Thyroid gland (tissue), 4 donors: ENCODE measurements at regions not wholly inside any gene's neighbourhood (a gene's known extent, or its start where the extent isn't known, plus 50 kb on each side); places are given as distances from the start of the nearest gene placed in this dataset.
A peak's percentile ranks its signal among the peaks of the same experiment; 100 is the strongest.
"Not testable (repeated sequence)": the region's sequence is repeated elsewhere in the genome, so short reads cannot be mapped to it uniquely, and the experiment has no call there.

Experiments used
- DNase-seq, 2 donors: peaks; one replicate each; pipeline ENCODE4 v3.0.0-alpha.2; 2019
- H3K27ac ChIP-seq, 3 donors: fragments of 200-600 bp; sonication (generic); 1 replicate in 2 of 3; 2 replicates in 1 of 3; pipeline ENCODE4 v1.5.1; 2016 to 2019; ENCODE audit warnings: mild to moderate bottlenecking in 1 of 3, moderate library complexity in 1 of 3
- H3K27me3 ChIP-seq: fragments of 200-600 bp; sonication (generic); one replicate; pipeline ENCODE4 v1.5.1; 2019
- H3K36me3 ChIP-seq, 2 donors: fragments of 200-600 bp; sonication (generic); one replicate each; pipeline ENCODE4 v1.5.1; 2016 to 2019
- H3K4me1 ChIP-seq, 2 donors: fragments of 200-600 bp; sonication (generic); one replicate each; pipeline ENCODE4 v1.5.1; 2017 to 2019
- H3K4me3 ChIP-seq, 3 donors: fragments of 200-600 bp; sonication (generic); replicated peaks in 1 of 3; 1 replicate in 2 of 3; 2 replicates in 1 of 3; pipeline ENCODE4 v1.5.1; 2016; ENCODE audit warnings: mild to moderate bottlenecking in 1 of 3
- H3K9me3 ChIP-seq: fragments of 200-600 bp; sonication (generic); one replicate; pipeline ENCODE4 v1.5.1; 2017
- CTCF ChIP-seq, 6 experiments: fragments of 200-600 bp in 3 of 6; fragments of 450-650 bp in 3 of 6; sonication (generic) in 3 of 6; IDR thresholded peaks; one replicate each; pipeline ENCODE4 v1.5.1; 2016 to 2019; ENCODE audit warnings: antibody characterized with exemption in 6 of 6, mild to moderate bottlenecking in 2 of 6, inconsistent platforms in 1 of 6, moderate library complexity in 1 of 6
- POLR2A ChIP-seq, 2 donors: fragments of 450-650 bp; IDR thresholded peaks; one replicate each; pipeline ENCODE4 v1.6.1; 2017; ENCODE audit warnings: antibody characterized with exemption in 2 of 2, mild to moderate bottlenecking in 2 of 2, moderate library complexity in 1 of 2
- WGBS, 2 donors: methylation state at CpG; one replicate each; pipeline ENCODE4 v1.1.5; 2017; 5-methylcytosine and 5-hydroxymethylcytosine counted together
- intact Hi-C: fragments of 100-400 bp; cut with DNase I; formaldehyde crosslinking; loops from one replicate; pipeline ENCODE4 v1.15.1; 2023

- DNase-seq: no peak
- intact Hi-C loops: no loop called here
- WGBS, 2 donors: 50 to 59% methylated on average over 1 of the region's 1 CpG
- Histone ChIP-seq H3K27ac (no peak overlapping the region), H3K36me3 (no peaks in the 10 kb centered on the region), H3K27me3 (no peaks in the 10 kb centered on the region), H3K9me3 (no peaks in the 10 kb centered on the region), H3K4me3 (no peak overlapping the region), H3K4me1 (no peaks in the 10 kb centered on the region)
- TF ChIP-seq CTCF (IDR thresholded peaks at IDR 0.05) (no peak), POLR2A (IDR thresholded peaks at IDR 0.05) (no peak)
Measured at GRCh38 chr5:18461766-18462165, 827.5 kb downstream of the TAF11L14 start.

- DNase-seq: peak; percentile 67 to 76
- TF ChIP-seq CTCF (IDR thresholded peaks at IDR 0.05): peak; percentile 35 to 76 (median 68)
- TF ChIP-seq POLR2A (IDR thresholded peaks at IDR 0.05): no peak
- Histone ChIP-seq H3K9me3 (no peaks in the 10 kb centered on the region), H3K4me3 (no peak overlapping the region), H3K4me1 (no peaks in the 10 kb centered on the region), H3K36me3 (no peaks in the 10 kb centered on the region), H3K27ac (no peak overlapping the region), H3K27me3 (no peaks in the 10 kb centered on the region)
- intact Hi-C loops: loop anchor here (2.0 kb wide), 1 partner anchor 233 kb away; no protein-coding TSS in a partner anchor
- 51 to 53% methylated on average over 11 of the region's 11 CpGs for WGBS, 2 donors
Measured at GRCh38 chr5:18465833-18466681, 831.8 kb downstream of the TAF11L14 start.

GRCh38 chr5:18466731-18467130, 832.5 kb downstream of the TAF11L14 start:
- no peak for DNase-seq
- intact Hi-C loops: loop anchor here (2.0 kb wide), 1 partner anchor 232 kb away; no protein-coding TSS in a partner anchor

GRCh38 chr5:18471791-18472190, 837.5 kb downstream of the TAF11L14 start:
- H3K9me3 ChIP-seq, H3K36me3 ChIP-seq, intact Hi-C loops, H3K4me1 ChIP-seq, H3K4me3 ChIP-seq, DNase-seq, H3K27me3 ChIP-seq, H3K27ac ChIP-seq: not testable (repeated sequence)
- WGBS, 2 donors: 94 to 97% methylated on average over 15 of the region's 15 CpGs

More at GRCh38 chr5:18466731-18467130, 832.5 kb downstream of the TAF11L14 start:
- no peak overlapping the region for H3K27ac ChIP-seq
- WGBS, 2 donors: 62 to 68% methylated on average over 1 of the region's 1 CpG
- H3K4me3 ChIP-seq: no peak overlapping the region
- no peaks in the 10 kb centered on the region for H3K9me3 ChIP-seq
- H3K27me3 ChIP-seq: no peaks in the 10 kb centered on the region
- H3K4me1 ChIP-seq: no peaks in the 10 kb centered on the region
- TF ChIP-seq POLR2A (IDR thresholded peaks at IDR 0.05) (no peak), CTCF (IDR thresholded peaks at IDR 0.05) (no peak)
- no peaks in the 10 kb centered on the region for H3K36me3 ChIP-seq

DNA sequence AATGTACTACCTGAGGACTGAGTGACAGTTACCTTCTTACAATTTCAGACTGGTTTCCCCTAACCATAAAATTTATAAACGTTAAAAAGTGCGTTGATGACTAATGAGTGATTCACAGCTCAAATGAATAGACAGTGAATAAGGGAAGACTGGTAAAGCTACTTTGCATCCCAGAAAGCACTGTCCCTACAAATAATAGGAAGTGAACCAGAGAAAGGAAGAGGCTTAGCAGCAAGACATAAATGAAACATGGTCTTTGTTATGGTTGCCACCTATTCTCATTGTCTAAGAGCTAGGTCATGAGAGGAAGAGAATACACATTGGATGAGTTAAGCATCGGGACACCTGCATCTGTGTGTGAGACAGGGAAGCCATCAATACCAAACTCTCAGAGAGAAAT, 849.2 kb downstream of the TAF11L14 start:
- no peak for TF ChIP-seq CTCF (IDR thresholded peaks at IDR 0.05)
- no peak for TF ChIP-seq POLR2A (IDR thresholded peaks at IDR 0.05)
- no peak for DNase-seq
- no peak overlapping the region for H3K27ac ChIP-seq
- no peak overlapping the region for H3K4me3 ChIP-seq
- WGBS, 2 donors: 46 to 51% methylated on average over 3 of the region's 3 CpGs
- H3K4me1 ChIP-seq: peaks cover 0 to 4% of the 10 kb centered on the region in 2 donors
- intact Hi-C loops: no loop called here
- no peaks in the 10 kb centered on the region for H3K27me3 ChIP-seq
- H3K9me3 ChIP-seq: no peaks in the 10 kb centered on the region
- H3K36me3 ChIP-seq: no peaks in the 10 kb centered on the region
